ENCODE measurements at regions not wholly inside any gene's neighbourhood (a gene's known extent, or its start where the extent isn't known, plus 50 kb on each side); places are given as distances from the start of the nearest gene placed in this dataset.

DNA sequence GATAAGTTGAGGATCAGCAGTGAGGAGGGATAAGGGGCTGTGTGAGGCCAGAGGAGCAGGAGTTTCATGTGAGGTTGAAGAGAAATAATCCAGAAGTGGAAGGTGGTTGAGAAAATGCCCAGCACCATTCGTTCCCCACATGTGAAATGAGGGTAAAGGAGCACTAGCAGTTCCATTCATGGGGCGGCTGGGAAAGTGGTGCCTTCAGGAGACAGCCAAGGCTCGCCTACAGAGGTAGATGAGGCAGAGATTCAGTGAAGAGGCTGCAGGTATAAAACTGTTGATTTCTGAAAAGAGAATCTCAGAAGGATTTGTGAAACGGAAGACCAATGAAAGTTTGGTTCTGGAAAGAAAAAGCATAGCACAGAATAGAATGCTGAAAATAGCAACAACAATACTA is 272.6 kb downstream of the MSX2 start:
- Histone ChIP-seq H3K36me3 (ENCODE audit: control insufficient read depth, low read depth, low read length) (no peaks in the 10 kb centered on the region), H3K9me3 (ENCODE audit: control insufficient read depth, low read depth, low read length) (no peaks in the 10 kb centered on the region), H3K4me3 (ENCODE audit: low read length) (no peak overlapping the region), H3K27ac (ENCODE audit: low read length) (no peak overlapping the region), H3K27me3 (ENCODE audit: control insufficient read depth, insufficient read depth, low read length) (no peaks in the 10 kb centered on the region), H3K4me1 (ENCODE audit: control insufficient read depth, low read depth, low read length) (no peaks in the 10 kb centered on the region), H3K9ac (ENCODE audit: low read length) (no peak overlapping the region)

DNA sequence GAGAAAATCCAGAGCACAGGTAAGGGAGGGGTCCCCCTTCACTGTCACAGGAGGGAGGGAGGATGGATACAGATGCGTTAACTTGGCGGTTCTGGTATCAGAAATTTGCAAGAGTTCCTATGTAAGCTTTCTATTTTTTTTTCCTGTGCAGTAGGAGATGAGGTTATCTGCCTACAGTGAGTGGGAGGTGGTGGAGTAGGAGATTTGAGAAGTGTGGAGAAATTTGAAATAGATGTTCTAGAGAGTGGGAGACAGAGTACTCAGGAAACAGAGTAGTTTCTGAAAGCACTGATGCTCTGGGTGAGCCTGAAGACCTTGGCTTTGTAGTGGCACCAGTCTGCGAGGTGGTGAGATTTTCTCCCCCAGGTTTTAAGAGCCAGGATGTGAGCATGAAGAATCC is 271.4 kb downstream of the MSX2 start:
- Histone ChIP-seq H3K4me3 (ENCODE audit: low read length) (no peak overlapping the region), H3K9ac (ENCODE audit: low read length) (no peak overlapping the region), H3K4me1 (ENCODE audit: control insufficient read depth, low read depth, low read length) (no peaks in the 10 kb centered on the region), H3K9me3 (ENCODE audit: control insufficient read depth, low read depth, low read length) (no peaks in the 10 kb centered on the region), H3K27me3 (ENCODE audit: control insufficient read depth, insufficient read depth, low read length) (no peaks in the 10 kb centered on the region), H3K27ac (ENCODE audit: low read length) (no peak overlapping the region), H3K36me3 (ENCODE audit: control insufficient read depth, low read depth, low read length) (no peaks in the 10 kb centered on the region)

DNA sequence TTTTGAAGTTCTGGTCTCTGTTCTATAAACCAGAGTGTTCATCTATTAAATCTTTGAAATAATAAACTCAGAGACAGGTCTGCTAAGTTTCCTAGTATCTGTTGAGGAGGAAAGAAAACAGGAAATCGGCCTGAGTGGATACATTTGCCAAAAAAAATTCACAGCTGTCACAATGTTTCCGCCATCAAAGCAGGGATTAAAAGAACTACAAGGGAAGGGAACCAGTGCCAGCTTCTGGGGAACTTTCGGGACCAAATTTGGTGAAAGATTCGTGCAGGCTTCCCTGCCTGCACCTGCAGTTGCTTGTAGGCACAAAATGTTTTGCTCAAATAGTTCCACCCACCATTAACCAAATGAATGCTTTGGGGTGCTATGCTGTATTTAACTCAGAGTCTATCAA is 267.5 kb downstream of the MSX2 start:
- no peak overlapping the region for H3K9ac ChIP-seq (ENCODE audit: low read length)
- no peaks in the 10 kb centered on the region for H3K27me3 ChIP-seq (ENCODE audit: control insufficient read depth, insufficient read depth, low read length)
- no peak overlapping the region for H3K27ac ChIP-seq (ENCODE audit: low read length)
- no peak overlapping the region for H3K4me3 ChIP-seq (ENCODE audit: low read length)
- no peaks in the 10 kb centered on the region for H3K9me3 ChIP-seq (ENCODE audit: control insufficient read depth, low read depth, low read length)
- no peaks in the 10 kb centered on the region for H3K4me1 ChIP-seq (ENCODE audit: control insufficient read depth, low read depth, low read length)
- no peaks in the 10 kb centered on the region for H3K36me3 ChIP-seq (ENCODE audit: control insufficient read depth, low read depth, low read length)

- no peaks in the 10 kb centered on the region for H3K9me3 ChIP-seq (ENCODE audit: control insufficient read depth, low read depth, low read length)
- H3K36me3 ChIP-seq (ENCODE audit: control insufficient read depth, low read depth, low read length): no peaks in the 10 kb centered on the region
- H3K27ac ChIP-seq (ENCODE audit: low read length): no peak overlapping the region
- H3K9ac ChIP-seq (ENCODE audit: low read length): no peak overlapping the region
- no peak overlapping the region for H3K4me3 ChIP-seq (ENCODE audit: low read length)
- no peaks in the 10 kb centered on the region for H3K27me3 ChIP-seq (ENCODE audit: control insufficient read depth, insufficient read depth, low read length)
- no peaks in the 10 kb centered on the region for H3K4me1 ChIP-seq (ENCODE audit: control insufficient read depth, low read depth, low read length)
These were observed 266.5 kb downstream of the MSX2 start for GRCh38 chr5:174990909-174991308.

DNA sequence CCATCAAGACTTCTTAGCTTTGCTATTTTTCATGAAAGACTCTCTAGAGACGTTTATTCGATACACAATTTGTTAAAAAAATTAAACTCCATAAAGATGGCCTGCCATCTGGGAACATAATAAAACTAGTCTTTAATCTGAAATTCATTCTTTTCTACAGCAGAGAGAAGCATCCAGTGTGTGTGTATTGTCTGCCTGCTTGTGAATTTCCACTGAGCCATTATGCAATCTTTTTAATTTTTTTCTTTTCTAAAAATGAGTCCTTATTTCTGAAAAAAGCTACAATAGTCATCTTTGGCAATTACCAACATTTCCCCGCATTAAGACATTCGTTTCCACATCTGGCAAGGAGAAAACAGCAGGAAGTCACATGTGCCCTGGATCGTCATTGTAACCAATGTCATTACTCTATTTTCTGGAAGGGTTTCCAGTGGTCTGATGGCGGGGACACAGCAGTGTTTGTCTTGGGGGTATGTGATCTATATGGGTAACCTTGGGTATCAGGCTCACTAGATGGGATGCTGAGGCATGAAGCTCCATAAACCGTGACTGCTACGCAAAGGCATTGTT is 263.1 kb downstream of the MSX2 start:
- no peaks in the 10 kb centered on the region for H3K9me3 ChIP-seq (ENCODE audit: control insufficient read depth, low read depth, low read length)
- H3K36me3 ChIP-seq (ENCODE audit: control insufficient read depth, low read depth, low read length): no peaks in the 10 kb centered on the region
- no peaks in the 10 kb centered on the region for H3K4me1 ChIP-seq (ENCODE audit: control insufficient read depth, low read depth, low read length)
- H3K27ac ChIP-seq (ENCODE audit: low read length): no peak overlapping the region
- no peak overlapping the region for H3K4me3 ChIP-seq (ENCODE audit: low read length)
- no peak overlapping the region for H3K9ac ChIP-seq (ENCODE audit: low read length)
- H3K27me3 ChIP-seq (ENCODE audit: control insufficient read depth, insufficient read depth, low read length): no peaks in the 10 kb centered on the region

DNA sequence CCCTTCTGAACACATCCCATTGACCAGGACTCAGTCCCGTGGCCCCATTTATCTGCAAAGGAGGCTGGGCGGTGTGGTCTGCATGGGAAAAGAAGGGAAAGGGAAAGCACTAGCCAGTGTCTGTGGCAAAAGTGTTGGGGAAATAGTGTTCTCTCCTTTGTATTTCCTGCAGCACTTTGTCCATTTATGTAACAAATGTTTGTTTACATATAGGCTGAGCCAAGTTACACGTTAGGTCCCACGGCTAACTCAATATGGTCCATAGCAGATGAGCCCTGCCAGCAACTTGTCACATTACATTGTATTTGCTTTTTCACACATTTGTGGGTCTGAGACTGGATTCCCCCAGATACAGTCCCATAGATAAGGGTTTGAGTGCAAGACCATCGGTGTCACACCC is 260.5 kb downstream of the MSX2 start:
- Histone ChIP-seq H3K4me1 (ENCODE audit: control insufficient read depth, low read depth, low read length) (no peaks in the 10 kb centered on the region), H3K36me3 (ENCODE audit: control insufficient read depth, low read depth, low read length) (no peaks in the 10 kb centered on the region), H3K27ac (ENCODE audit: low read length) (no peak overlapping the region), H3K4me3 (ENCODE audit: low read length) (no peak overlapping the region), H3K9me3 (ENCODE audit: control insufficient read depth, low read depth, low read length) (no peaks in the 10 kb centered on the region), H3K27me3 (ENCODE audit: control insufficient read depth, insufficient read depth, low read length) (no peaks in the 10 kb centered on the region), H3K9ac (ENCODE audit: low read length) (no peak overlapping the region)

DNA sequence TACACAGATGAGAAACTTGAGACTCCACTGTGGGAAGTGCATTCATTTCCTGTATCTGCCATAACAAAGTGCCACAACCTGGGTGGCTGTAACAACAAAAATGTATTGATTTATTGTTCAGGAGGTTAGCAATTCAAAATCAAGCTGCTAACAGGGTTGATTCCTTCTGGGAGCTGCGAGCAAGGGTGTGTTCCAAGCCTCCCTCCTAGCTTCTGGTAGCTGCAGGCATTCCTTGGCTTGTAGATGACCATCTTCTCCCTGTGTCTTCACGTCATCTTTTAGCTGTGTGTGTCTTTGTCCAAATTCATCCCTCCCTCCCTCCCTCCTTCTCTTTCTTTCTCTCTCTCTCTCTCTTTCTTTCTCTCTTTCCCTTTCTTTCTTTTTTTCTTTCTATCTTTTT is 258.1 kb downstream of the MSX2 start:
- H3K27ac ChIP-seq (ENCODE audit: low read length): no peak overlapping the region
- no peak overlapping the region for H3K4me3 ChIP-seq (ENCODE audit: low read length)
- no peaks in the 10 kb centered on the region for H3K27me3 ChIP-seq (ENCODE audit: control insufficient read depth, insufficient read depth, low read length)
- H3K4me1 ChIP-seq (ENCODE audit: control insufficient read depth, low read depth, low read length): no peaks in the 10 kb centered on the region
- no peak overlapping the region for H3K9ac ChIP-seq (ENCODE audit: low read length)
- no peaks in the 10 kb centered on the region for H3K9me3 ChIP-seq (ENCODE audit: control insufficient read depth, low read depth, low read length)
- no peaks in the 10 kb centered on the region for H3K36me3 ChIP-seq (ENCODE audit: control insufficient read depth, low read depth, low read length)

DNA sequence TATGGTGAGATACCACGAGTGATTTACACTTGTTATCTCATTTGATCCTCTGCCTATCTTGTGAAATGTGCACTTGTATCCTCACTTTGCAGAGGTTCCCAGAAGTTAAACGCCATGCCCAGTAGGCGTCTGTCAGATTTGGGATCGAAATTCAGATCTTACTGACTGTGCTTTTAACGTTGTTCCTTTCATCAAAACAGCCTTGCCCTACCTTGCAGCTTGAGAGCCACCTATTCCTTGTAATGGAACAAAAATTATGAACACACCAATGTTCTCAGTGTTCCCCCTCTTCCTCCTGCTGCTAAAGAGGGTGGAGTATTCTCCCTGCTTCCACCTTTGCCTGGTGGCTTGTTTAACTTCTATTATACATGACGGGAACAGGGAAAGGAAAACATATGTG is 257.0 kb downstream of the MSX2 start:
- Histone ChIP-seq H3K27ac (ENCODE audit: low read length) (no peak overlapping the region), H3K9me3 (ENCODE audit: control insufficient read depth, low read depth, low read length) (no peaks in the 10 kb centered on the region), H3K4me1 (ENCODE audit: control insufficient read depth, low read depth, low read length) (no peaks in the 10 kb centered on the region), H3K36me3 (ENCODE audit: control insufficient read depth, low read depth, low read length) (no peaks in the 10 kb centered on the region), H3K9ac (ENCODE audit: low read length) (no peak overlapping the region), H3K27me3 (ENCODE audit: control insufficient read depth, insufficient read depth, low read length) (no peaks in the 10 kb centered on the region), H3K4me3 (ENCODE audit: low read length) (no peak overlapping the region)

DNA sequence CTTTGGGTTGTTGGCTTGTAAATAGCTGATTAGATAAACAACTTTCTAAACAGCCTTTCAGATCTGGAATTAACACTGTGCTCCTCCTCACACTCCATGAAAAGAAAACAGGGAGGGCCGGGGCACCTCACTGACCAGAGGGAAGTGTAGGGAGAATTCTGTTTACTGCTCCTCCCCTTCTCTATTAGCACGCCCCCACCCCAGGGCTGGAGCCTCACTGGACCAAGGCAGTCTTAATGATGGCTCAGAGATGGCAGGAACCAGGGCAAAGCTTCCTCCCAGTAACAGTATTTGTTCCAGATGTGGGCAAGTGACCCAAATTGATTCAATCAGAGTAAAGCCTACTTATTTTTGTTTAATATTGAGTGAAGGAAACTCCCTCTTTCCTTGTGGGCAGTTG is 256.6 kb downstream of the MSX2 start:
- H3K9me3 ChIP-seq (ENCODE audit: control insufficient read depth, low read depth, low read length): no peaks in the 10 kb centered on the region
- H3K4me1 ChIP-seq (ENCODE audit: control insufficient read depth, low read depth, low read length): no peaks in the 10 kb centered on the region
- H3K27ac ChIP-seq (ENCODE audit: low read length): no peak overlapping the region
- no peak overlapping the region for H3K9ac ChIP-seq (ENCODE audit: low read length)
- no peak overlapping the region for H3K4me3 ChIP-seq (ENCODE audit: low read length)
- no peaks in the 10 kb centered on the region for H3K36me3 ChIP-seq (ENCODE audit: control insufficient read depth, low read depth, low read length)
- no peaks in the 10 kb centered on the region for H3K27me3 ChIP-seq (ENCODE audit: control insufficient read depth, insufficient read depth, low read length)

DNA sequence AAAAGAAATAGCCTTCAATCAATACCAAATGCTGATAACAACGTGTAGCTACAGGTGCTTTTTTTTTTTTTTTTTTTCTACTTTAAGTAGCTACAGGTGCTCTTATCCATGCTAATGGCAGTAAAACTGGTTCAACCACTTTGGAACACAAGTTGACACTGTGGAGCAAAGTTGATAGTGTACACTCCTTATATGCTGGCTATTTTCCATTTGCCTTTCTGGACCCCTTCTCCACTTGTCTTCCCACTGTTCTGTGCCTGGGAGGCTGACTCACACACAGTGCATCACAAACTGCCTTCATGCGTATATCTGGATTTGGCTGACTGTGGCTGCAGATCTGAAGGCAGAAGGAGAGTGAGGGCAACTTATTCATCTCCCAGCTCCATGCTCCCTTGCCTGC is 247.9 kb downstream of the MSX2 start:
- Histone ChIP-seq H3K27me3 (ENCODE audit: control insufficient read depth, insufficient read depth, low read length) (no peaks in the 10 kb centered on the region), H3K9me3 (ENCODE audit: control insufficient read depth, low read depth, low read length) (no peaks in the 10 kb centered on the region), H3K36me3 (ENCODE audit: control insufficient read depth, low read depth, low read length) (no peaks in the 10 kb centered on the region), H3K4me1 (ENCODE audit: control insufficient read depth, low read depth, low read length) (no peaks in the 10 kb centered on the region), H3K9ac (ENCODE audit: low read length) (no peak overlapping the region), H3K27ac (ENCODE audit: low read length) (no peak overlapping the region), H3K4me3 (ENCODE audit: low read length) (no peak overlapping the region)

DNA sequence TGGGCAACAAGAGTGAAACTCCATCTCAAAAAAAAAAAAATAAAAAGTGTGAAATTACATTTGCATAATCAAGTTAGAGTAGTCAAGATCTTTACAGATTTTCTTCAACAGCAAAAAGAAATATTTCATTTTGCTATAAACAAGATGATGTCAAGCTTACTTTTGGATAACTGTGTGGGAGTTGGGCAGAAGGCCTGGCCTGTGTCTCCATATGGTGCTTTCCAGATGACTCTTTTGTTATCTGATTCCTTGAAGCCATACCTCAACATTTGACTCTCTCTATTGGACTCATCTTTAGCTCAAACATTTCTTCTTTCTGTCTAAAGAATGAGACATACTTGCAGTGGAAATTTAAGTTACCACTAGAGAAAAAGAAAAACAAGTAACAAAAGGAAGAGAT is 246.8 kb downstream of the MSX2 start:
- Histone ChIP-seq H3K4me1 (ENCODE audit: control insufficient read depth, low read depth, low read length) (no peaks in the 10 kb centered on the region), H3K9me3 (ENCODE audit: control insufficient read depth, low read depth, low read length) (no peaks in the 10 kb centered on the region), H3K9ac (ENCODE audit: low read length) (no peak overlapping the region), H3K27ac (ENCODE audit: low read length) (no peak overlapping the region), H3K4me3 (ENCODE audit: low read length) (no peak overlapping the region), H3K36me3 (ENCODE audit: control insufficient read depth, low read depth, low read length) (no peaks in the 10 kb centered on the region), H3K27me3 (ENCODE audit: control insufficient read depth, insufficient read depth, low read length) (no peaks in the 10 kb centered on the region)

DNA sequence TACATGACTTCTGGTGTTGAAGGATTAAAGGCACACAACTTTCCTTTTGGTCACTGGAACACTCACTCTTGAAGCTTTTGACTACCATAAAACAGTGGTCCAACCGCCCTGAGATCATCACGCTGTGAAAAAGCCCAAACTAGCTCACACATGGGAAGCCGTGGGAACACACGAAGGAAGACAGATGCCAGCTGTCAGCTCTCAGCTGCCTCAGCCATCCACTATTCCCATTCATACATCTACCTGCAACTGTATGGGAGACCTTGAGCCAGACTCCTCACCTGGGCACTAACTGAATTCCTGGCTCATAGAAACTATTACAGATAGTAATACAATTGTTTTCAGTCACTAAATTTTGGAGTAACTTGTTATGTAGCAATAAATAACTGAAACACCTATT is 246.1 kb downstream of the MSX2 start:
- no peak overlapping the region for H3K27ac ChIP-seq (ENCODE audit: low read length)
- no peaks in the 10 kb centered on the region for H3K4me1 ChIP-seq (ENCODE audit: control insufficient read depth, low read depth, low read length)
- no peaks in the 10 kb centered on the region for H3K9me3 ChIP-seq (ENCODE audit: control insufficient read depth, low read depth, low read length)
- H3K4me3 ChIP-seq (ENCODE audit: low read length): no peak overlapping the region
- H3K36me3 ChIP-seq (ENCODE audit: control insufficient read depth, low read depth, low read length): no peaks in the 10 kb centered on the region
- H3K9ac ChIP-seq (ENCODE audit: low read length): no peak overlapping the region
- no peaks in the 10 kb centered on the region for H3K27me3 ChIP-seq (ENCODE audit: control insufficient read depth, insufficient read depth, low read length)

Data from iPS-18a (cell line).